NT2/D1 (cell line): ENCODE measurements at regions not wholly inside any gene's neighbourhood (a gene's known extent, or its start where the extent isn't known, plus 50 kb on each side); places are given as distances from the start of the nearest gene placed in this dataset.

Source experiments
- DNase-seq: peaks from one replicate; pipeline ENCODE4 v3.0.0-alpha.2; 2011; ENCODE audit warnings: low read depth, low spot score
- H3K27me3 ChIP-seq: 2 replicates; pipeline ENCODE4 v1.6.0; 2011; ENCODE audit warnings: mild to moderate bottlenecking; ENCODE audit not compliant: insufficient read length, insufficient read depth
- H3K36me3 ChIP-seq: 2 replicates; pipeline ENCODE4 v1.6.1; 2011; ENCODE audit warnings: mild to moderate bottlenecking, low read length, mixed read lengths; ENCODE audit not compliant: insufficient read depth, insufficient read length
- H3K4me1 ChIP-seq: 2 replicates; pipeline ENCODE4 v1.5.1; 2011; ENCODE audit not compliant: insufficient read depth, insufficient read length
- H3K4me3 ChIP-seq: 2 replicates; pipeline ENCODE4 v1.5.1; 2011; ENCODE audit warnings: low read depth; ENCODE audit not compliant: insufficient read length
- H3K9ac ChIP-seq: 2 replicates; pipeline ENCODE4 v1.6.0; 2011; ENCODE audit warnings: low read depth; ENCODE audit not compliant: insufficient read length
- H3K9me3 ChIP-seq: 2 replicates; pipeline ENCODE4 v1.5.1; 2011; ENCODE audit warnings: mild to moderate bottlenecking, low read length; ENCODE audit not compliant: insufficient read depth
- SUZ12 ChIP-seq: IDR thresholded peaks from 2 replicates; pipeline ENCODE4 v1.6.1; 2011; ENCODE audit not compliant: insufficient read length, insufficient read depth; ENCODE audit errors: extremely low read depth
- YY1 ChIP-seq: IDR thresholded peaks from 2 replicates; pipeline ENCODE4 v1.6.1; 2011; ENCODE audit not compliant: insufficient read length, insufficient read depth
- ZNF274 ChIP-seq: IDR thresholded peaks from 2 replicates; pipeline ENCODE4 v1.6.1; 2011; ENCODE audit warnings: mild to moderate bottlenecking, low read depth, low read length

DNA sequence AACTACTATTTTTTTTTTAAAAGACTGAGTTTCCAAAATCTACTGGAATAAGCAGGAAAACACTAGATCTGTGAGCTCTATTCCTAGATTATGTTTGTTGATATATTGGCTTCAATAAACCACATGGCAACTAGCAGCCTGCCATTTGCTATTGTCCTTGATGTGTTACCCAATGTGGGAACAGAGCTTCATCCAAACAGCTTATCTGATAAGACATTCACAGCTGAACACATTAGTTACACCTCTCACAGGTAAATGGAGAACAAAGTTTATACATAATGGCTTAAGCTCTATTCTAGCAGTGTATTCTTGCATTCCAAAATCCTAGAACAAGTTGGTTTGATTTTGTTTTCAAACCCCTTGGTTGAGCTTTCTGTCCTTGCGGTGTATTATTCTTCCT, 642.1 kb downstream of the TLE1 start:
- H3K36me3 ChIP-seq: no peaks in the 10 kb centered on the region
- H3K4me1 ChIP-seq: no peaks in the 10 kb centered on the region
- TF ChIP-seq ZNF274 (no peak), YY1 (no peak), SUZ12 (no peak)
- H3K9ac ChIP-seq: no peak overlapping the region
- no peaks in the 10 kb centered on the region for H3K27me3 ChIP-seq
- H3K9me3 ChIP-seq: no peaks in the 10 kb centered on the region
- H3K4me3 ChIP-seq: no peak overlapping the region
- DNase-seq: no peak

DNA sequence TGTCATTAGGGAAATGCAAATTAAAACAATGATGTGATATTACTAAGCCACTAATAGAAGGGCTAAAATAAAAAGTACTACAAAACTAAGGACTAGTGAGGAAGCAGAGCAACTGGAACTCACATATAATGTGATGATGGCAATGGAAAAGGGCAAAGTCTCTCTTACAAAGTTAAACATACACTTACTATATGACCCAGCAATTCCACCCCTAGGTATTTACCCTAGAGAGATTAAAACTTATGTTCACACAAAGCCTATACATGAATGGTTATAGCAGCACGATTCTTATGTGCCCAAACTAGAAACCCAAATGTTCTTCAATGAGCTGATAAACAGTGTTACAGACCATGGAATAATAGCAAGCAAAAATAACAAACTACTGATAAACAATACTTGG, 643.7 kb downstream of the TLE1 start:
- H3K27me3 ChIP-seq: no peaks in the 10 kb centered on the region
- H3K9ac ChIP-seq: no peak overlapping the region
- no peaks in the 10 kb centered on the region for H3K4me1 ChIP-seq
- TF ChIP-seq YY1 (no peak), ZNF274 (no peak), SUZ12 (no peak)
- H3K36me3 ChIP-seq: no peaks in the 10 kb centered on the region
- H3K4me3 ChIP-seq: no peak overlapping the region
- H3K9me3 ChIP-seq: no peaks in the 10 kb centered on the region
- no peak for DNase-seq

DNA sequence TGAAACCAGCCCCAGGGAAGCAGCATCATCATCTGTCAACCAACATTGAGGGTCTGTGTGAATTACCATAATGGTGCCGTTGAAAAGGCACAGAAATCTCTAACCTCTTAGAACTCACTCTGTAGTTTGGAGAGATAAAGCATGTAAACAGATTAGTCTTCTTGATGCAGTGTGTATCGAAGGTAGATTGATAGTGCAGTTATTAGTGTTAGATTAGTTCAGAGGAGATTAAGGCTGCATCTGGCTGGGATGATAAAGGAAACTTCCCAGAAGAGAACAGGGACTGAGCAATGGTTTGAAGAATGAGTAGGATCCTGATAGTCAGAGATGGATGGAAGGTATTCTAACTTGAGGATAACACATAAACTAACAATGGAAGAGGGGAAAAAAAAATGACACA, 651.5 kb downstream of the TLE1 start:
- no peak for DNase-seq
- no peaks in the 10 kb centered on the region for H3K4me1 ChIP-seq
- H3K4me3 ChIP-seq: no peak overlapping the region
- TF ChIP-seq ZNF274 (no peak), SUZ12 (no peak), YY1 (no peak)
- H3K27me3 ChIP-seq: no peaks in the 10 kb centered on the region
- H3K9me3 ChIP-seq: no peaks in the 10 kb centered on the region
- no peaks in the 10 kb centered on the region for H3K36me3 ChIP-seq
- no peak overlapping the region for H3K9ac ChIP-seq

- H3K4me1 ChIP-seq: no peaks in the 10 kb centered on the region
- H3K9ac ChIP-seq: no peak overlapping the region
- no peak for DNase-seq
- no peaks in the 10 kb centered on the region for H3K9me3 ChIP-seq
- H3K4me3 ChIP-seq: no peak overlapping the region
- H3K36me3 ChIP-seq: no peaks in the 10 kb centered on the region
- no peaks in the 10 kb centered on the region for H3K27me3 ChIP-seq
- TF ChIP-seq ZNF274: no peak
Measured at GRCh38 chr9:81035601-81036000, 653.7 kb downstream of the TLE1 start.

DNA sequence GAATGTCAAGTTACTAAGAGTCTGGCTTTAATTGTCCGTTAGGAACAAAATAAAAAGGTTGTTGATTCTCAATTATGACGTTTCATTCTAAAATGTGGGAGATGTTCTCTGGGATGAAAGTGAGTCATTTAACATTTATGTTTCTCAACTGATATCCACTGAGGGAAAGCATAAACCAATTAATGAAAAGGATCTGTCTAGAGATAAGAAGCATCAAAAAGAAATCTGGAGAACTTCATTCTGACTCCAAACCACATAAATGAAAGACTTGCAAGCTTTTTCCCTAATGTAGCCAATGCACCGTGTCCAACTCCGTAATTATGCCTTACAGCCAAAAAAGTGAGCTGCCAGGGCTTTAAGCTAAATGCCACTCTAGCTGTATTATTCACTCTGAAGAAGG, 654.2 kb downstream of the TLE1 start:
- no peaks in the 10 kb centered on the region for H3K9me3 ChIP-seq
- H3K4me1 ChIP-seq: no peaks in the 10 kb centered on the region
- H3K9ac ChIP-seq: no peak overlapping the region
- TF ChIP-seq YY1: no peak
- TF ChIP-seq ZNF274: no peak
- no peak for TF ChIP-seq SUZ12
- H3K27me3 ChIP-seq: no peaks in the 10 kb centered on the region
- H3K36me3 ChIP-seq: no peaks in the 10 kb centered on the region
- no peak overlapping the region for H3K4me3 ChIP-seq
- DNase-seq: no peak

DNA sequence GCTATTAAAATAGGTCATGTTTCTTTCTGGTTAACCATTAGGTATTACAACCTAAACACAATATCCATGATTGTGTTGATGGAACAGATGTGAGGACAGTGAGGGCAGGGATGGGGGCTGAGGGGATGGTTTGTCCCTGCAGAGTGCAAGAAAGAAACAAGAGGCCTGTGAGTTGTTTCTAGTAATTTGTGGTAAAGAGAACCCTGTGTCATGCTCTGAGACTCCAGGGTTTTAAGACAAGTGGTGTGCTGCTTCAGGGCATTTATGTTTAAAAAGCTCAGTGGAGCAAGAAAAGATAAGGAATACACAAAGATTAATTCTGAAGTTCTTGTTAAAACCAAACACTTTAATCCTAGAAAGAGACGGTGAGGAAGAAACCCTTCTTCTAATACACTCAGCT, 656.5 kb downstream of the TLE1 start:
- no peak for TF ChIP-seq SUZ12
- TF ChIP-seq YY1: no peak
- TF ChIP-seq ZNF274: no peak
- no peaks in the 10 kb centered on the region for H3K27me3 ChIP-seq
- no peaks in the 10 kb centered on the region for H3K9me3 ChIP-seq
- no peak overlapping the region for H3K9ac ChIP-seq
- H3K36me3 ChIP-seq: no peaks in the 10 kb centered on the region
- H3K4me3 ChIP-seq: no peak overlapping the region
- no peaks in the 10 kb centered on the region for H3K4me1 ChIP-seq
- no peak for DNase-seq

DNA sequence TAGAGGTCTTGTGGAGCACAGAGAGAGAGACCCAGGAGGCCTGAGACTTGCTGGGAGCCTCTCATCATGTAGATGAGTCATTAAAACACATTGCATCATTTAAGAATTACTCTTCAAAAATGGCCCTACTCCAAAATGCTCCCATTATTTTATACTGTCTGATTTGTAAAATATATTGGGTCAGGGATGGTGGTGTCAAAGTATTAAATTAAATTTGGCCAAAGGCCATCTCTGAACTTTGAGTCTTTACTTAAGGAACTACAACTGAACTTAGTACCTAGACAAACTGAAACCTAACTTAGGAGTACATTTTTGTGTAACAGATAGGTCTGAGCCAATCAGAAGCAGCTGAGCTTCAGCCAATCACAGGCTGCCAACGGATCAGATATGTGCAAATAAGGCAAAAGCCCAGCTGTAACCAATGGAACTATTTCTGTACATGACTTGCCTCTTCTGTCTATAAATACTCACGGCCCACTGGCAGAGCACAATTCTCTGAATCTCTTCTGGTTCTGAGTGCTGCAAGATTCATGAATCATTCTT, 657.2 kb downstream of the TLE1 start:
- H3K27me3 ChIP-seq: no peaks in the 10 kb centered on the region
- H3K9me3 ChIP-seq: no peaks in the 10 kb centered on the region
- H3K4me1 ChIP-seq: no peaks in the 10 kb centered on the region
- no peak overlapping the region for H3K9ac ChIP-seq
- no peak overlapping the region for H3K4me3 ChIP-seq
- H3K36me3 ChIP-seq: no peaks in the 10 kb centered on the region
- DNase-seq: no peak
- TF ChIP-seq YY1 (no peak), SUZ12 (no peak), ZNF274 (no peak)
